HCT116 (cell line): ENCODE measurements at regions not wholly inside any gene's neighbourhood (a gene's known extent, or its start where the extent isn't known, plus 50 kb on each side); places are given as distances from the start of the nearest gene placed in this dataset.

Source experiments
- CEBPB ChIP-seq: IDR thresholded peaks from 2 replicates; pipeline ENCODE4 v1.6.1; 2012; ENCODE audit warnings: low read depth
- ELF1 ChIP-seq: IDR thresholded peaks from 2 replicates; pipeline ENCODE4 v1.6.1; 2012; ENCODE audit warnings: low read depth, borderline replicate concordance
- EZH2 ChIP-seq: fragments of 200-600 bp; sonication (generic); IDR thresholded peaks from 2 replicates; pipeline ENCODE4 v1.6.1; 2017; ENCODE audit warnings: antibody characterized with exemption, mixed run types
- EZH2phosphoT487 ChIP-seq: fragments of 200-600 bp; IDR thresholded peaks from 2 replicates; pipeline ENCODE4 v1.6.1; 2018; ENCODE audit warnings: antibody characterized with exemption, borderline replicate concordance
- POLR2AphosphoS5 ChIP-seq: IDR thresholded peaks from 2 replicates; pipeline ENCODE4 v1.6.1; 2011; ENCODE audit warnings: mild to moderate bottlenecking, low read depth, low read length, moderate library complexity
- RAD21 ChIP-seq: IDR thresholded peaks from 2 replicates; pipeline ENCODE4 v1.6.1; 2012; ENCODE audit warnings: low read depth, mild to moderate bottlenecking
- ZFX ChIP-seq: fragments of 450-650 bp; IDR thresholded peaks from 2 replicates; pipeline ENCODE4 v1.6.1; 2017
- TF ChIP-seq, protein P1 (sequence below): IDR thresholded peaks from 2 replicates; pipeline ENCODE4 v1.6.1; 2012
- TF ChIP-seq, protein P2 (sequence below), 3 experiments: fragments of 200-600 bp in 1 of 3; sonication (generic) in 1 of 3; IDR thresholded peaks in 2 of 3; conservative IDR thresholded peaks in 1 of 3; 2 replicates each; pipeline ENCODE4 v1.5.1; 2012 to 2017; ENCODE audit warnings: low read depth in 2 of 3, low read length in 2 of 3, antibody characterized with exemption in 1 of 3, borderline replicate concordance in 1 of 3, control low read depth in 1 of 3, mild to moderate bottlenecking in 1 of 3, mixed read lengths in 1 of 3, mixed run types in 1 of 3, moderate library complexity in 1 of 3; ENCODE audit not compliant: insufficient read depth in 1 of 3

DNA sequence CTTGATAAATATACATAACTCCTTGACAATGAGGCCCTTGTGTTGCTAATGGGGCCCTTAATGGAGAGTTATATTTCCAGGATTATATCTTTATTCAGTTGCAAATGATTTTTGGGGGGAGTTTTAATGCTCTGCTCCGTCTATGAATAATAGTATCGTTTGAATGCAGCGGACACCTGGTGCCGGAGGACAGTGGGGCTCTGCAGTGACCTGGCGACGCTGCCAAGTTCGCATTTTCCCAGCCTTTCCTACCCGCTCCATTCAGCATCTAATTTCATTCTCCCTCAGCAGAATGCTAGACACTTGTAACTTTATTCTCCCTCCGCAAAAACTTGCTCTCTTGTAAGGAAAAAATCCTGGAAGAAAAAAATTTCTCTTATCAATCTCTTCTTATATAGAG is 257.6 kb upstream of the SALL3 start:
- TF ChIP-seq, protein P1, sequence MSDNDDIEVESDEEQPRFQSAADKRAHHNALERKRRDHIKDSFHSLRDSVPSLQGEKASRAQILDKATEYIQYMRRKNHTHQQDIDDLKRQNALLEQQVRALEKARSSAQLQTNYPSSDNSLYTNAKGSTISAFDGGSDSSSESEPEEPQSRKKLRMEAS, result no peak
- no peak for TF ChIP-seq ELF1
- TF ChIP-seq, protein P2, sequence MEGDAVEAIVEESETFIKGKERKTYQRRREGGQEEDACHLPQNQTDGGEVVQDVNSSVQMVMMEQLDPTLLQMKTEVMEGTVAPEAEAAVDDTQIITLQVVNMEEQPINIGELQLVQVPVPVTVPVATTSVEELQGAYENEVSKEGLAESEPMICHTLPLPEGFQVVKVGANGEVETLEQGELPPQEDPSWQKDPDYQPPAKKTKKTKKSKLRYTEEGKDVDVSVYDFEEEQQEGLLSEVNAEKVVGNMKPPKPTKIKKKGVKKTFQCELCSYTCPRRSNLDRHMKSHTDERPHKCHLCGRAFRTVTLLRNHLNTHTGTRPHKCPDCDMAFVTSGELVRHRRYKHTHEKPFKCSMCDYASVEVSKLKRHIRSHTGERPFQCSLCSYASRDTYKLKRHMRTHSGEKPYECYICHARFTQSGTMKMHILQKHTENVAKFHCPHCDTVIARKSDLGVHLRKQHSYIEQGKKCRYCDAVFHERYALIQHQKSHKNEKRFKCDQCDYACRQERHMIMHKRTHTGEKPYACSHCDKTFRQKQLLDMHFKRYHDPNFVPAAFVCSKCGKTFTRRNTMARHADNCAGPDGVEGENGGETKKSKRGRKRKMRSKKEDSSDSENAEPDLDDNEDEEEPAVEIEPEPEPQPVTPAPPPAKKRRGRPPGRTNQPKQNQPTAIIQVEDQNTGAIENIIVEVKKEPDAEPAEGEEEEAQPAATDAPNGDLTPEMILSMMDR (IDR thresholded peaks at IDR 0.05 in 2 of 3, conservative IDR thresholded peaks at IDR 0.05 in 1 of 3; ENCODE audit: borderline replicate concordance in 1 of 3, insufficient read depth in 1 of 3, low read depth in 2 of 3, low read length in 2 of 3), result no peak
- TF ChIP-seq EZH2phosphoT487, result no peak
- no peak for TF ChIP-seq POLR2AphosphoS5
- no peak for TF ChIP-seq EZH2
- no peak for TF ChIP-seq ZFX
- TF ChIP-seq RAD21, result no peak
- no peak for TF ChIP-seq CEBPB
